ENCODE measurements at regions not wholly inside any gene's neighbourhood (a gene's known extent, or its start where the extent isn't known, plus 50 kb on each side); places are given as distances from the start of the nearest gene placed in this dataset.

DNA sequence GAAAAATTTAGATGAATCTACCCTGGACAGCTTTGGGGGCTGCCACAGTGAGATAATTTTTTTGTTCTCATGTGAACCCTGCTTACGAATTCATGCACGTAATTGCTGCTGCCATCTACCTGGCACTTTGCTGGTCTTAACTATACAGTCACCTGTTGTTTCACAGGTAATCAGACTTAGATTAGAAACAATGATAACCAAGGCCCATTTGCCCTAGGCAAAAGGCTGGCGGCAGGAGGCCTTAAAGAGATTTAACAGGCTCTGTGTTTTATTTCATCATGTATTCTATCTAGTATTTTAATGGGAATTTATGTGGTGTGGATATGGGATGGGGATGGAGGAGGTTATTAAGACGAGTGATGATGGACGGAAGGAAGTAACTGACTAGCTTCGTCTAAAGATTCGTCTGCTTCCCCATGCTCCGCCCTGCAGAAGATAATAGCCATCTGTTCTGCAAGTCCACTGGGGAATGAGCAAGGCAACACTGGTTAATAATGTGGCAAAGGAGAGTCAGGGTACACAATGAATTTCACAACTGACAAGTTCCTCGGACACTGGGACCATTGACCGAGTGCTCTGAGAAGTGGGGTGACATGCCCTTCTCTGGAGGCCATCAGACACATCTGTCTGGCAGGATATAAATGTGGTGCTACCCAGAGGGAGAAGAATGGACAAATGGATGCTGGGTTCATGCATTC is 291.8 kb upstream of the TNP1 start:
- H3K27ac ChIP-seq (ENCODE audit: low read depth, low read length, poor library complexity, severe bottlenecking) = no peak overlapping the region
- ChIA-PET POLR2A (ENCODE audit: low non-redundant PET) (no interaction called here), CTCF (no interaction called here)
- TF ChIP-seq EZH2 (IDR thresholded peaks at IDR 0.05; ENCODE audit: borderline replicate concordance, low read depth, low read length, poor library complexity, severe bottlenecking) = no peak
- TF ChIP-seq, protein P1, sequence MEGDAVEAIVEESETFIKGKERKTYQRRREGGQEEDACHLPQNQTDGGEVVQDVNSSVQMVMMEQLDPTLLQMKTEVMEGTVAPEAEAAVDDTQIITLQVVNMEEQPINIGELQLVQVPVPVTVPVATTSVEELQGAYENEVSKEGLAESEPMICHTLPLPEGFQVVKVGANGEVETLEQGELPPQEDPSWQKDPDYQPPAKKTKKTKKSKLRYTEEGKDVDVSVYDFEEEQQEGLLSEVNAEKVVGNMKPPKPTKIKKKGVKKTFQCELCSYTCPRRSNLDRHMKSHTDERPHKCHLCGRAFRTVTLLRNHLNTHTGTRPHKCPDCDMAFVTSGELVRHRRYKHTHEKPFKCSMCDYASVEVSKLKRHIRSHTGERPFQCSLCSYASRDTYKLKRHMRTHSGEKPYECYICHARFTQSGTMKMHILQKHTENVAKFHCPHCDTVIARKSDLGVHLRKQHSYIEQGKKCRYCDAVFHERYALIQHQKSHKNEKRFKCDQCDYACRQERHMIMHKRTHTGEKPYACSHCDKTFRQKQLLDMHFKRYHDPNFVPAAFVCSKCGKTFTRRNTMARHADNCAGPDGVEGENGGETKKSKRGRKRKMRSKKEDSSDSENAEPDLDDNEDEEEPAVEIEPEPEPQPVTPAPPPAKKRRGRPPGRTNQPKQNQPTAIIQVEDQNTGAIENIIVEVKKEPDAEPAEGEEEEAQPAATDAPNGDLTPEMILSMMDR (conservative IDR thresholded peaks at IDR 0.05; ENCODE audit: low read depth, low read length) = no peak
- no peaks in the 10 kb centered on the region for H3K9me3 ChIP-seq (ENCODE audit: low read depth, low read length, poor library complexity, severe bottlenecking)
- no peaks in the 10 kb centered on the region for H3K27me3 ChIP-seq (replicated peaks; ENCODE audit: insufficient read depth, low read depth, low read length, poor library complexity)
- no peak for DNase-seq (ENCODE audit: low spot score)
- no peaks in the 10 kb centered on the region for H3K36me3 ChIP-seq (ENCODE audit: insufficient read depth, low read length, poor library complexity, severe bottlenecking)
- H3K4me1 ChIP-seq (ENCODE audit: insufficient read depth, low read length, poor library complexity, severe bottlenecking) = no peaks in the 10 kb centered on the region
- intact Hi-C loops (cut with micrococcal nuclease; ENCODE audit: unreplicated experiment) = no loop called here
- BruUV-seq (replicated peaks) = no TSS peak
- H3K4me3 ChIP-seq (ENCODE audit: low read depth, low read length, poor library complexity, severe bottlenecking) = no peak overlapping the region

GRCh38 chr2:217150236-217150635 is 290.4 kb upstream of the TNP1 start:
- no peaks in the 10 kb centered on the region for H3K36me3 ChIP-seq (ENCODE audit: insufficient read depth, low read length, poor library complexity, severe bottlenecking)
- no peaks in the 10 kb centered on the region for H3K27me3 ChIP-seq (replicated peaks; ENCODE audit: insufficient read depth, low read depth, low read length, poor library complexity)
- no peaks in the 10 kb centered on the region for H3K4me1 ChIP-seq (ENCODE audit: insufficient read depth, low read length, poor library complexity, severe bottlenecking)
- POLR2A ChIA-PET (ENCODE audit: low non-redundant PET) = no interaction called here
- CTCF ChIA-PET = no interaction called here
- H3K4me3 ChIP-seq (ENCODE audit: low read depth, low read length, poor library complexity, severe bottlenecking) = no peak overlapping the region
- no peak for TF ChIP-seq EZH2 (IDR thresholded peaks at IDR 0.05; ENCODE audit: borderline replicate concordance, low read depth, low read length, poor library complexity, severe bottlenecking)
- TF ChIP-seq, protein P1 (conservative IDR thresholded peaks at IDR 0.05; ENCODE audit: low read depth, low read length) = no peak
- no peak overlapping the region for H3K27ac ChIP-seq (ENCODE audit: low read depth, low read length, poor library complexity, severe bottlenecking)
- intact Hi-C loops (cut with micrococcal nuclease; ENCODE audit: unreplicated experiment) = no loop called here
- BruUV-seq (replicated peaks) = no TSS peak
- no peak for DNase-seq (ENCODE audit: low spot score)
- no peaks in the 10 kb centered on the region for H3K9me3 ChIP-seq (ENCODE audit: low read depth, low read length, poor library complexity, severe bottlenecking)

- H3K27ac ChIP-seq (ENCODE audit: low read depth, low read length, poor library complexity, severe bottlenecking) = no peak overlapping the region
- POLR2A ChIA-PET (ENCODE audit: low non-redundant PET) = no interaction called here
- intact Hi-C loops (cut with micrococcal nuclease; ENCODE audit: unreplicated experiment) = no loop called here
Measured at GRCh38 chr2:217149087-217149660, 289.3 kb upstream of the TNP1 start.

More at GRCh38 chr2:217149087-217149660, 289.3 kb upstream of the TNP1 start:
- no peak for TF ChIP-seq EZH2 (IDR thresholded peaks at IDR 0.05; ENCODE audit: borderline replicate concordance, low read depth, low read length, poor library complexity, severe bottlenecking)
- TF ChIP-seq, protein P1 (conservative IDR thresholded peaks at IDR 0.05; ENCODE audit: low read depth, low read length) = no peak
- DNase-seq (ENCODE audit: low spot score) = no peak
- no peaks in the 10 kb centered on the region for H3K4me1 ChIP-seq (ENCODE audit: insufficient read depth, low read length, poor library complexity, severe bottlenecking)
- H3K36me3 ChIP-seq (ENCODE audit: insufficient read depth, low read length, poor library complexity, severe bottlenecking) = no peaks in the 10 kb centered on the region
- CTCF ChIA-PET = no interaction called here
- BruUV-seq (replicated peaks) = no TSS peak
- H3K27me3 ChIP-seq (replicated peaks; ENCODE audit: insufficient read depth, low read depth, low read length, poor library complexity) = no peaks in the 10 kb centered on the region
- H3K4me3 ChIP-seq (ENCODE audit: low read depth, low read length, poor library complexity, severe bottlenecking) = no peak overlapping the region
- no peaks in the 10 kb centered on the region for H3K9me3 ChIP-seq (ENCODE audit: low read depth, low read length, poor library complexity, severe bottlenecking)
